ENCODE measurements at regions not wholly inside any gene's neighbourhood (a gene's known extent, or its start where the extent isn't known, plus 50 kb on each side); places are given as distances from the start of the nearest gene placed in this dataset.
"Not testable (repeated sequence)": the region's sequence is repeated elsewhere in the genome, so short reads cannot be mapped to it uniquely, and the experiment has no call there.

- no peak for DNase-seq (ENCODE audit: low read depth in 2 of 2, low spot score in 1 of 2)
Measured at GRCh38 chr3:94405258-94406035, 342.6 kb downstream of the NSUN3 start.

GRCh38 chr3:94406595-94406994 lies 343.7 kb downstream of the NSUN3 start:
- DNase-seq (ENCODE audit: low read depth in 2 of 2, low spot score in 1 of 2), result no peak

GRCh38 chr3:94412936-94413335 lies 350.1 kb downstream of the NSUN3 start:
- DNase-seq (ENCODE audit: low read depth in 2 of 2, low spot score in 1 of 2), result not testable (repeated sequence)

GRCh38 chr3:94413336-94414108 lies 350.7 kb downstream of the NSUN3 start:
- DNase-seq (ENCODE audit: low read depth in 2 of 2, low spot score in 1 of 2), result no peak

GRCh38 chr3:94414418-94414817 lies 351.6 kb downstream of the NSUN3 start:
- DNase-seq (ENCODE audit: low read depth in 2 of 2, low spot score in 1 of 2), result no peak

- no peak for DNase-seq (ENCODE audit: low read depth in 2 of 2, low spot score in 1 of 2)
Measured at GRCh38 chr3:94416768-94417167, 353.9 kb downstream of the NSUN3 start.

- DNase-seq (ENCODE audit: low read depth in 2 of 2, low spot score in 1 of 2), result no peak
Measured at GRCh38 chr3:94417963-94418455, 355.1 kb downstream of the NSUN3 start.

- no peak for DNase-seq (ENCODE audit: low read depth in 2 of 2, low spot score in 1 of 2)
Measured at GRCh38 chr3:94420931-94421330, 358.1 kb downstream of the NSUN3 start.

GRCh38 chr3:94423578-94423977 lies 360.7 kb downstream of the NSUN3 start:
- no peak for DNase-seq (ENCODE audit: low read depth in 2 of 2, low spot score in 1 of 2)

GRCh38 chr3:94429517-94429916 lies 366.7 kb downstream of the NSUN3 start:
- no peak for DNase-seq (ENCODE audit: low read depth in 2 of 2, low spot score in 1 of 2)

- no peak for DNase-seq (ENCODE audit: low read depth in 2 of 2, low spot score in 1 of 2)
Measured at GRCh38 chr3:94431876-94432570, 369.2 kb downstream of the NSUN3 start.

GRCh38 chr3:94433811-94434210 lies 370.9 kb downstream of the NSUN3 start:
- DNase-seq (ENCODE audit: low read depth in 2 of 2, low spot score in 1 of 2), result no peak

GRCh38 chr3:94440767-94441493 lies 378.1 kb downstream of the NSUN3 start:
- DNase-seq (ENCODE audit: low read depth in 2 of 2, low spot score in 1 of 2), result no peak

- no peak for DNase-seq (ENCODE audit: low read depth in 2 of 2, low spot score in 1 of 2)
Measured at GRCh38 chr3:94441494-94441847, 378.6 kb downstream of the NSUN3 start.

GRCh38 chr3:94453864-94454263 lies 391.0 kb downstream of the NSUN3 start:
- no peak for DNase-seq (ENCODE audit: low read depth in 2 of 2, low spot score in 1 of 2)

GRCh38 chr3:94459167-94459566 lies 396.3 kb downstream of the NSUN3 start:
- no peak for DNase-seq (ENCODE audit: low read depth in 2 of 2, low spot score in 1 of 2)

- no peak for DNase-seq (ENCODE audit: low read depth in 2 of 2, low spot score in 1 of 2)
Measured at GRCh38 chr3:94460931-94461330, 398.1 kb downstream of the NSUN3 start.

GRCh38 chr3:94462931-94463330 lies 400.1 kb downstream of the NSUN3 start:
- DNase-seq (ENCODE audit: low read depth in 2 of 2, low spot score in 1 of 2), result no peak

- no peak for DNase-seq (ENCODE audit: low read depth in 2 of 2, low spot score in 1 of 2)
Measured at GRCh38 chr3:94472511-94472910, 409.6 kb downstream of the NSUN3 start.

- DNase-seq (ENCODE audit: low read depth in 2 of 2, low spot score in 1 of 2), result no peak
Measured at GRCh38 chr3:94481226-94481898, 418.5 kb downstream of the NSUN3 start.

GRCh38 chr3:94482686-94483085 lies 419.8 kb downstream of the NSUN3 start:
- no peak for DNase-seq (ENCODE audit: low read depth in 2 of 2, low spot score in 1 of 2)

Data from stimulated activated CD8-positive, alpha-beta memory T cell treated with anti-CD3 and anti-CD28 coated beads, Interleukin-4, amount 100 ng/mL, for 1 hour (primary cell).